ENCODE measurements at regions not wholly inside any gene's neighbourhood (a gene's known extent, or its start where the extent isn't known, plus 50 kb on each side); places are given as distances from the start of the nearest gene placed in this dataset.

- no peak for DNase-seq
These were observed 78.7 kb upstream of the SLCO4A1 start for GRCh38 chr20:62563561-62563960.

- DNase-seq, result no peak
These were observed 77.7 kb upstream of the SLCO4A1 start for GRCh38 chr20:62564456-62565245.

- DNase-seq, result no peak
These were observed 76.0 kb upstream of the SLCO4A1 start for GRCh38 chr20:62566266-62566665.

DNA sequence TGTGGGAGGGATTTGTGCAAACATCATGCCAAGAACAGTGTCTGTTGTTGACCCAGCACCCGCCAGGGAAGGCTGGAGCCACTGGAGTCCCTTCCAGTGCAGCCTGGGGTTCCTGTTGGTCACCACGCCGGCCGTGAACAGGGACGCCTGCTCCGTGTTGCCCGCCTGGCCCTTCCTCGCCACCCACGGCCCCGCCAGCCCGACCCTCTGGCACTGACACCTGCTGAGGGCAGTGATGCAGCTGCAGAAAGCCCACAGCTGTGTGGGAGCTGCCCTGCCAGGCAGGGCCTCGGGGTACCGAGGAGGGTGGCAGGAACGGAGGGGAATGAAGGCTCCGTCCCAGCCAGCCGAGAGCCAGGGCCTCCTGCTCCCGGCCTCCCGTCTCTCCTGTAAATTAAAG, 75.5 kb upstream of the SLCO4A1 start:
- DNase-seq, result no peak

- no peak for DNase-seq
These were observed 74.9 kb upstream of the SLCO4A1 start for GRCh38 chr20:62567246-62568044.

DNA sequence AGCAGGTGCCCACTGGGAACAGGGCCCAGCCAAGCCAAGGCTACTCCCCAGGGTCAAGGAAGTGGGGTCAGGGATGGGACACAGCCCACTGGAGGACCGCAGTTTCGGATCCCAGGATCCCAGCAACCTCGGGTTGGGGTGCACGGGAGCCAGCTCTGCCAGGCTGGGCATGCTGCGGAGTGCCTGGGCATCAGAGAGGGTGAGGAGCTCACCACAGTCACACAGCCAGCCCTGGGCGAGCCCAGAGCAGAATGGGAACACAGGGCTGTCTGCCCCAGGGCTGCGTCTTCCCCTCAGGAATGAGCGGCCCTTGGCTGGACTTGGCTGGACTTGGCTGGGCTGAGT, 74.3 kb upstream of the SLCO4A1 start:
- no peak for DNase-seq

- no peak for DNase-seq
These were observed 72.7 kb upstream of the SLCO4A1 start for GRCh38 chr20:62569615-62570014.

DNA sequence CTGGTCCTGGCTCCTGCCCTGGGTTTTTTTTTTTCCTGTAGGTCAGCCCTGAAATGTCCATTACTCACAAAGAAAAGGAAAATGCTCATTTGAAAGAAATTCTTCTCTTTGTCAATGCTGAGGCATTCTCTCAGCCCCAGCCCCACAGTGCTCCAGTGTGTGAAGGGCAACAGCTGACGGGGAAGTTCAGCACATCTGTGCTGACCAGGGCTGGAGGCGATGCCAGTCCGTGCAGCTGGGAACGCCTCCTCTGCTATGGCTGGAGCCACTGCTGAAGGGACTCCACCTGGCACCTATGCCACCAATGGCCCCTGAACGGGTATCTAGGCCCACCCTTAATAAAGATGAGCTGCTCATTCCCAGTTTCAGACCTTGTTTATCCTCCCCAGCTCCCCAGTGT, 71.9 kb upstream of the SLCO4A1 start:
- no peak for DNase-seq

DNA sequence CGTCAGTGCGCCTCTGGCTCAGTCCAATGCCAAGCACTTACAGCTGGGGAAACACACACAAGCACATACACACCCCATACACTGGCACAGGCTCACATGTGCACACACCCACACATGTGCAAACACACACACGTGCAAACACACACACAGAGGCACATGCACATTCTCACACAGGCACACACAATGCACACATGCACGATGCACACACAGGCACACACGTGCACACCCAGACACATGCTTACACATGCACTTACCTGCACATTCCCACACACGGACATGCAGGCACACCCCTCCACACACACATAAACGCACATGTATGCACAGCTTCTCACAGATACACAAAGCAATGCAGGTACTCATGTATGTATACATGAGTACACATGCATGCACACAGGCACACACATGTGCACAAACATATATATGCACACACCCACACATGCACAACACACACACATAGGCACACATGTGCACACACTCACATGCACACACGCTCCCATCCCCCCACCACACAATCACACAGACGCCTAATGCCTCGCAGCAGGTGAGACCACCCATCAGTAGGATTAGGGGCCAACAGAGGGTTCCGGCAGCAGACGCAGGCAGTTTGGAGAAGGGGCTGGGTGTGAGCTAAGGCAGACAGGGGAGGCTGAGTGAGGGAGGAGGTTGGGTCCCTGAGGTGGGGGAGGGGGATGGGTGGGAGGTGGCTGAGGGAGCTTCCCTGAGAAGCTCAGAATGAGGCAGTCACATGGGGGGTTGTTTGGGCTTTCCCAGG, 71.2 kb upstream of the SLCO4A1 start:
- DNase-seq, result no peak

GRCh38 chr20:62571669-62572344, 70.5 kb upstream of the SLCO4A1 start:
- DNase-seq, result no peak

DNA sequence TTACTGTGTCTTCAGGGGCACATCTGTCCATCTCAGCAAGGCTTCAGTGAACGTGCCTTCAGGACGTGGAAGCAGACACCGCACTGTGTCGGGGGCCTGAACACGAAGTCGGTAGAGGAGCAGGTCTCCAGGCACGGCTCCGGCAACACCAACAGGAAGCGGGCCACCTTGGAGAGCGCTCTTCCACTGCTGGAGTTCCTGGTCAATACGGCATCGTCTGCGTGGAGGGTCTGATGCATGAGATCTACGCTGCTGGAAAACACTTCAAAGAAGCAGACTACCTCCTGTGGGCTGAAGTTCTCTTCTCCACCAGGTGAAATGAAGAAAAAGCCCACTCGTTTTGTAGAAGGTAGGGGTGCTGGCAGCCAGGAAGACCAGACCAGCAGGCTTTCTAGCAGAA, 69.3 kb upstream of the SLCO4A1 start:
- no peak for DNase-seq

- no peak for DNase-seq
These were observed 68.5 kb upstream of the SLCO4A1 start for GRCh38 chr20:62573817-62574216.

GRCh38 chr20:62574230-62574993, 67.9 kb upstream of the SLCO4A1 start:
- no peak for DNase-seq

GRCh38 chr20:62575976-62576722, 66.2 kb upstream of the SLCO4A1 start:
- no peak for DNase-seq

GRCh38 chr20:62576815-62577489, 65.4 kb upstream of the SLCO4A1 start:
- no peak for DNase-seq

DNA sequence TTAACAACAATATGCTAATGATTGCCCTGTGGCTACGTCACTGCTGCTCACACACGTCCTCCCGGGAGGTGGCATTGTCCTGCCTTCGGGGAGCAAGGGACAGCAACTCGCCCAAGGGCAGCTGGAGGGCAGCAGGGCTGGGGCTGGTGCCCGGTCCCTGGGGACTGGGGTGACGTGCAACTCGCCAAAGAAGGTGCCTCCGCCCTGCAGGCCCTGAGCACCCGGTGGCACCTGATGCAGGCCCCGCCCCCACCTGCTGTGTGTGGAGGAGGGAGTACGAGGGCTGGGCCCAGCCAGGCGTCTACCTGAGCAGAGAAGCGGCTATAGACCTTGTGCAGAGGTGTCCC, 64.8 kb upstream of the SLCO4A1 start:
- no peak for DNase-seq

- DNase-seq, result no peak
These were observed 63.9 kb upstream of the SLCO4A1 start for GRCh38 chr20:62578294-62578897.

- no peak for DNase-seq
These were observed 62.3 kb upstream of the SLCO4A1 start for GRCh38 chr20:62580052-62580451.

DNA sequence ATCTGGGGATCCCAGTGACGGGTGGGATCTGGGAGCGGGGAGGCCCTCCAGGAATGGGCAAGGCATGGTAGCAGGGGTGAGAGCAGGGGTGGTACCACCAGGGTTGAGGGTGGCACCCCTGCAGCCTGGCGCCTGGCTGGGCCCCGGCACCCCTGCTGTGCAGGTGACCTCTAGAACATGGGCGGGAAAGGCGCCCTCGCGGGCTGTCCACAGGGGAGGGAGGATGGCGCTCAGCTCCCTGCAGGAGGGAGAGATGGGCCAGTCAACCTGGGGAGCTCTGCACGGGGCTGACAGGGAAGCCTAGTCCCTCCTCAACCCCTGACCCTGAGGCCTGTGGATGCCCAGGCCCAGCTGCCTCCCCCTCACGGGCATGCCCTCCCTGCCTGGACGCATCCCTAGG, 61.6 kb upstream of the SLCO4A1 start:
- DNase-seq, result no peak

DNA sequence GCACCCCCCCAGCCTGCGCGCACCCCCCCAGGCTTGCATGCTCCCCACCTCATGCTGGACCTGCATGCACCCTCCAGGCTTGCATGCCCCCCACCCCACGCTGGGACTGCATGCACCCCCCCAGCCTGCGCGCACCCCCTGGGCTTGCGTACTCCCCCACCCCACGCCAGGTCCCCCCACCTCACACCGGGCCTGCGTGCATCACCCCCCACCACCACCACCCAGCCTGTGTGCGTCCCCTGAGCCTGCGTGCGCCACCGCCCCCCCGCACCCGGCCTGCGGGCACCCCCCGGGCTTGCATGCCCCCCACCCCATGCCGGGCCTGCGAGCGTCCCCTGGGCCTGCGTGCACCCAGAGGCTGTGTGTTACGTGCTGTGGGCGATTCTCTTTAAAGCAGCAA, 61.0 kb upstream of the SLCO4A1 start:
- DNase-seq, result no peak

DNA sequence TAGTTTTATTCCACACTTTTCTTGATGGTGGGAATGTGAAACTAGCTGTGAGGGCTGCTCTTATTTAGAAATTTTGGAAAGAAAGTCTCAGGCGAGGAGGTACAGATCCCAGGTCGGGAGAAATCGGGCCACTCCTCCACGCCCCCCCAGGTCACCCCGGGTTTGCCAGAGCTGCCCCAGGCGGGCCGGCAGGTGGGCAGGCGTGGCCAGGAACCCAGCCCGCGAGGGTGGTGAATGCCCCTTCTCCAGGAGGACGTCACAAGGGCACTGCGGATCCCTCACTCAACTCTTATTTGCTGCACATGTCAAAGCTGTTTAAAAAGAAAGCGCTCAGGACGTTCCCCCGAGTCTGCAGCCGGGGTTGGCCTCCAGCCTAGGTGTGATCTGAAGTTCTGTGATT, 60.5 kb upstream of the SLCO4A1 start:
- no peak for DNase-seq

All from fibroblast of upper back skin (primary cell).